Esophagus mucosa (tissue), 1 donor: ENCODE measurements at regions not wholly inside any gene's neighbourhood (a gene's known extent, or its start where the extent isn't known, plus 50 kb on each side); places are given as distances from the start of the nearest gene placed in this dataset.
"Not testable (repeated sequence)": the region's sequence is repeated elsewhere in the genome, so short reads cannot be mapped to it uniquely, and the experiment has no call there.

ENCODE experiments used
- ATAC-seq: fragments of 200-7000 bp; cut with Tn5 transposase; one replicate; pipeline ENCODE4 v1.9.1; 2020
- donor health status: DM: yes; HTN: yes; CAD: no.

DNA sequence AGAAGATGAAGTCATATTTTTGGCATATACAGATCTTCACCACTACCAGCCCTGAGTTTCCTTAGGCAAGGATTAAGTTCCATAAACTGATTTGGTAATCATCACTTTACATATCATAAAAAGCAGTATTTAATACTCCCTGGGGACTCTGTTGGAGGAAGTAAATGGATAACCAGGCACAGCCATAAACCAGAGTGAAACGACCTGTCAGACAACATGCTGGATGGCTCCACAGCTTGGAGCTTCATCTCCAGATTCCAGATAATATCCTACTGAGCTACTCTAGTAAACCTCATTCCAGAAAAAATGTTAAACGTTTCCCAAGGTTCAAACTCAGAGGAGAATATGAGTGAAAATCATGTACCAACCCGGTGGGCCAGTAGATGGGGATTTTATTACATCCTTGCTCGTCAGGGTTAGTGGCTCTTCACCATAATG lies 109.2 kb downstream of the BASP1 start:
- peak; percentile 22 for ATAC-seq

DNA sequence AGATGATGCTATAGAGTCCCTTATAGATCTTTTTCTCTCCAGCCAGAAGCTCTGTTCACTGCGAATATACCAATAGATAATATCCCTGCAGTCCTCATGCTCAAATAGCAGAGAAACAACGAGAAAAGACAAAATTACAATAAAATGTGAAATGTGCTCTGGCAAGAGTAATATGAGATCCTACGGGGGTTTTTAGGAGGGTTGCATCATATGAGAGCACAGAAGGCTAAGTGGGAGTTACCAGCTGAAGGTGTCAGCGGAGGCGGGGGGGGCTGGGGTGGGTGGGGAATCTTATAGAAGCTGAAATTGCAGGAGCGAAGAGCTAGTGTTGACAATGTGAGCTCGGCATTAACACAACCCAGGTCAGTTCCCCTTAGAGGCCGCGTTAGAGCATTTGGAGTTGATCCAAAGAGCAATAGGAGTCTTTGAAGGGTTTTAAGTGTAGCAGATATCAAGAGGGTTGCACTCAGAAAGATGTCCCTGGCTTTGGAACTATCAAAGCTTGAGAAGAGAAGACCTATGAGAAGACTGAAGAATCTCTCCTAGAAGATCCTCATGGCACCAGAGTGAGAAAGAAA lies 109.7 kb downstream of the BASP1 start:
- ATAC-seq: no peak

DNA sequence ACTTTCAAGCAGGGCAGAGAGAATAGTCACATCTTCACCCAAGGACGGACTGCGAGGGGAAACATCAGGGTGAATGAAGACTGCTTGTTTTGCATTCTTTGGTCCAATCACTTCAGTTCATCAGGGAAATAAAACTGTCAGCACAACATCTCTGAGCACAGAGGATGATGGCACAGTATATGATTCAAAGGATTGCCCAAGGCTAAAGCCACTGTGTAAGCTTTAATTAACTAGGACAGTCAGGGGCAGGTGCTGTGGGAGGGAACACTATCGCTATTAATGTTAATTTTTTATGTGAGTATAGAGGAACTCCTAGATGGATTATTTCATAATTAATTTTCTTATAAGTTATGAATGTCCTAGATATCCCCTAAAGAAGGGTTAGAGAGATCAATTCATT lies 112.1 kb downstream of the BASP1 start:
- peak; percentile 43 for ATAC-seq

GRCh38 chr5:17330386-17330785 lies 113.0 kb downstream of the BASP1 start:
- ATAC-seq: no peak

GRCh38 chr5:17331651-17332050 lies 114.2 kb downstream of the BASP1 start:
- ATAC-seq: no peak

DNA sequence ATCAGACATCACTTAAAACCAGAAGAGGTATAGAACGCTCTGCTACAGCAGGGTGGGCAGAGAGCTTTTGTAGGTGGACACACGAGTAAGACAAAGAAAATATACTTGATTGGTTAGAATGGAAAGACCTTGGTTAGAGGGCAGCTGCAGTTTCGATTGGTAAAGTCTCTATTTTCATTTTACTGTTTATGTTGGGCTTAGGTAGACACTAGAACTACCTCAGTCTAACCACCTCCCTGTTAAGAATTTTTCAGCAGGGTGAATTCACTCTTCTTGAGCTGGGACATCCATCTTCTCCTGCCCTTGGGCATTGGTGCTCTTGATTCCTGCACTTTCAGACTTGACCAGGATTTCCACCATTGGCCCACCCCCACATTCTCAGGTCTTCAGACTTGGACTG lies 116.3 kb downstream of the BASP1 start:
- no peak for ATAC-seq

DNA sequence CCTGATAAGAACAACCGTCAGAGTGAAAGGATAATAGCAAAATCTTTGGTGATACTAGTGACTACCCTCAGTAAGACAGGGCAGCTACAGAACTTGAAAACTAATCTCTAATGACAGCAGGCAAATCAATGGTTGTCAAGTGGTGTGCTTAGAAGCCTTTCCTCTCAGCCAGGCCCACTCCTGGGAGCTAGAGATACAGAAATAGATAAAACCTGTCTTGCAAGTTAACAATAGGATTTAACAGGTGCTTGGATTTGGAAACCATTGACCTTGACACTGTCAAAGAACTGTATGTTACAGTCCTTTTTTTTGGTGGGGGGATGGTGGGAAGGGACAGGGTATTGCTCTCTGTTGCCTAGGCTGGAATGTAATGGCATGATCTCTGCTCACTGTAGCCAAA lies 118.6 kb downstream of the BASP1 start:
- no peak for ATAC-seq

DNA sequence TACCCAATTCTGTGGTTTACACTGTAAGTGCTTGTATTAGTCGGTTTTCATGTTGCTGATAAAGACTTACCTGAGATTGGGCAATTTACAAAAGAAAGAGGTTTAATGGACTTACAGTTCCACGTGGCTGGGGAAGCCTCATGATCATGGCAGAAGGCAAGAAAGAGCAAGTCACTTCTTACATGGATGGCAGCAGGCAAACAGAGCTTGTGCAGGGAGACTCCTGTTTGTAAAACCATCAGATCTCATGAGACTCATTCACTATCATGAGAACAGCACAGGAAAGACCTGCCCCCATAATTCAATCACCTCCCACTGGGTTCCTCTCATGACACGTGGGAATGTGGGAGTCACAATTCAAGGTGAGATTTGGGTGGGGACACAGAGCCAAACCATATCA lies 119.3 kb downstream of the BASP1 start:
- not testable (repeated sequence) for ATAC-seq

- ATAC-seq: no peak
Measured at GRCh38 chr5:17339841-17340240, 122.4 kb downstream of the BASP1 start.

GRCh38 chr5:17340379-17340778 lies 122.9 kb downstream of the BASP1 start:
- ATAC-seq: no peak

DNA sequence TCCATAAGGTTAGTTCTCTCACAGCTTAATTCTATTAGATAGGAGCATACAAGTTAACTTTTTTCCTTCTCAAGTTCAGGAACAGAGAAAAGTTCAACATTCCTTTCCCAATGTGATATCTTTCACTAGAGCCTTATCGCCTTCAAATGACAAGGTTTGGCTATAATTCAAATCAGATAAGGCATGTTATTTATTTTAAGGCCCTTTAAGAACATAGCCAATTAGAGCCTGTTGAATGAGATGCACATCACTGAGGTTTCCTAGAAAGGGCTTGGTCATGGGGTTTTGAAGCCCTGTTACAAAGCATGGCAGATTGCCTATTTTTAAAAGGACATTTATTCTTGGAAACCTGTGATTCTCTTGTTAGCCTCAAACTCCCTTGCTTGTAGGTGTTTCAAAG lies 123.4 kb downstream of the BASP1 start:
- no peak for ATAC-seq

DNA sequence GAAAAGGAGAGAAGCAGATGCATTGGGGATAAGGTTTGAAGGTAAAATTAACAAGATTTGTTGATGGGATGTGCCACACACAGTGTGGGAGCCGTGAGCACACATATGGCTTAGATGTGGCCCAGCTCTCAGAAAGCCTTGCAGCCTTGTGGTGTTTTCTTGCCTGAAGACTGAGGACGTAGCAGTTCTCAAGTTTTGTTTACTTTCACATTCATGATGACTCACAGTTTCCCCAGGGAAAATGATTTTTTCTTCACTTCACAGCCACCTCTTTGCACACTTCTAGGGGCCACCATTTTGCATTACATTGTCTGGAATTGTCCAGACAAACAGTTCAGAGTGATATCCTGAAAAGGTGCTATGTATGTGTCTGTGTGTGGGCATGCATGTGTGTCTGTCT lies 126.2 kb downstream of the BASP1 start:
- ATAC-seq: peak; percentile 43

GRCh38 chr5:17346811-17347210 lies 129.4 kb downstream of the BASP1 start:
- ATAC-seq: no peak

- ATAC-seq: no peak
Measured at GRCh38 chr5:17352223-17352622, 134.8 kb downstream of the BASP1 start.

DNA sequence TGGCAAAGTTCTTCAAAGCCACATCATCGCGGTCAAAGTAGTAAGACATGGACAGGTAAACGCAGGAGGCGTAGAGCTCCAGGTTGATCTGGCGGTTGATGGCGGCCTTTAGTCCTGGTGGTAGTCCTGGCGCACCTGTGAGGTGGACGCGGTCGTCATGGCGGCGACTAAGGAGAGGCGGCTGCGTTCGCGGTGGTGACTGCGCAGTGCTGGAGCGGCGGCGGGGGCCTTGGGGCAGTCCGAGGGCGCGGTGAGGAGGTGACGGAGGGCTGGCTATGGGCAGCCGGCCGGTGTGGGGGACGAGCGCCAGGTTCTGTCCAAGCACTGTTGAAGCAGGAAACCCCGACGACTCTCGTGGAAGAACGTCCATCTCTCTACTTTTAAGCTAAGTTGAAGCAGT lies 136.8 kb downstream of the BASP1 start:
- ATAC-seq: no peak

GRCh38 chr5:17355586-17356346 lies 138.3 kb downstream of the BASP1 start:
- peak; percentile 85 for ATAC-seq

GRCh38 chr5:17356551-17356950 lies 139.1 kb downstream of the BASP1 start:
- no peak for ATAC-seq

GRCh38 chr5:17357504-17357903 lies 140.1 kb downstream of the BASP1 start:
- ATAC-seq: no peak

DNA sequence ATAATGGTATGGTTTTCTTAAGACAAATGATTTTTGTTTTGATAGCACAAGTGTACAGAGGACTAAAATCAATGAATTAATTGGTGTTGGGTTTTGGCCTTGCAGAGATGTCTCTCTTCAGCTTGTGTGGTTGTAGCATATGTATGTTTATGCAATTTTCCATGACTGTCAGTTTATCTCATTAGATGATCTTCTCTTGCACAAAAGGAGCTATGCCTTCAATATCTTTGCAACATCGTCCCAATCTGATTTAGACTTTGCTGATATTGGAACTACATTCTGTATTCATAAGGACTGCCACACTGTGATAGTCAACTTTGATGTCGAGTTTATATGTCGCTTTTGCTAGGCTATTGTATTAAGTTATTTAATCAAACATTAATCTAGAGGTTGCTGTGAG lies 140.0 kb upstream of the TAF11L2 start:
- ATAC-seq: no peak

- ATAC-seq: peak; percentile 59
Measured at GRCh38 chr5:17359451-17360011, 138.5 kb upstream of the TAF11L2 start.

- no peak for ATAC-seq
Measured at GRCh38 chr5:17360879-17361278, 137.2 kb upstream of the TAF11L2 start.

- ATAC-seq: no peak
Measured at GRCh38 chr5:17361331-17361730, 136.7 kb upstream of the TAF11L2 start.

DNA sequence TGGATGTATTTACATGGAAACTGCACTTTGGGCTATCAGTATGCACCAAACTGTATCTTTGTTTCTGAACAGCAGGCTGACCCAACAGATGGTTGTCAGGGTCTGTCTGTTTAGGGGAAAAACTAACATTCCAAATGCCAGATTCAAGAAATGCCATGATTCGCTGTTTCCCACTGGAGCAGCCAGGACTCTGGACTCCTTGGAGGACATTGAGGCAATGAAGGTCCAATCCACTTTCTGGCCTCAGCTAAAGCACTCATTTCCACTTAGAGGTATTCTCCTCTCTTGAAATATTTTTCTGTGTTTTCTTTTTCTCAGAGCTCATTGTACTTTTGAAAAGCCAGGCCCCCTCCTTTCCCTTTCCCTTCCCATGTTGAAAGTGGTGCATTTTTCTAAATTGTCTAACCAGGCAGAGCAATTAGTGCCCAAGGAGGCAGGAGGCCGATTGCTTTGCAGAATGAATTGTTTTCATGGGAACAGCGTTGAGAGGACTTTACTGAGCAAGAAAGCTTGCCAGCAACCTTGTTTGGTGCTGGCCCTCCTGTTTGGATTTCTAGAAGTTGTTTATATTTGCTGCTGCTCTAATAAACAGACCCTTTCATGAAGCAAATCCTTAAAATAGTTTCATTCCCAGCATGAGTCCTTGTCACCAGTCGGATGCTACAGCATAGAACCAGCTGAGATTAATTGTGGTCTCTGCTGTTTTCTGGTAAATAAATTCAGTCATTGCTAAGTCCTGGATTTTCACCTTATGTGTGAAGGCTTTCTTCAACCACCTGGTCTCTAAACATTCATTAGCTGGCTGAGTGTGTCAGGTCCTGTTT lies 132.8 kb upstream of the TAF11L2 start:
- no peak for ATAC-seq

GRCh38 chr5:17365811-17366138 lies 132.3 kb upstream of the TAF11L2 start:
- ATAC-seq: no peak
